Caco-2 (cell line): ENCODE measurements at regions not wholly inside any gene's neighbourhood (a gene's known extent, or its start where the extent isn't known, plus 50 kb on each side); places are given as distances from the start of the nearest gene placed in this dataset.

Experiments
- BruUV-seq: library from RNA; stranded (reverse); fragments of 400-500 nt; replicated peaks from 2 replicates; lab custom pipeline; 2021; lab: Mats Ljungman, UMichigan
- CTCF ChIA-PET: fragments of 300-600 bp; sonication (Branson Sonifier 250); formaldehyde crosslinking; loops from one replicate; lab custom pipeline; 2022; ENCODE audit warnings: antibody characterized with exemption; lab: Charles Lee
- POLR2A ChIA-PET: fragments of 300-600 bp; sonication (Branson Sonifier 250); formaldehyde crosslinking; loops from one replicate; lab custom pipeline; 2022; ENCODE audit warnings: antibody characterized with exemption; lab: Charles Lee
- DNase-seq, 2 experiments: peaks; one replicate each; pipeline versions ENCODE4 v3.0.0 to v3.0.0-alpha.2; 2020 to 2022
- H3K27me3 ChIP-seq: replicated peaks from 2 replicates; pipeline ENCODE4 v1.6.0; 2011; ENCODE audit warnings: low read length; ENCODE audit not compliant: control insufficient read depth, insufficient read depth
- H3K36me3 ChIP-seq: 2 replicates; pipeline ENCODE4 v1.5.1; 2011; ENCODE audit warnings: low read length; ENCODE audit not compliant: control insufficient read depth, insufficient read depth
- H3K4me1 ChIP-seq: fragments of 250-450 bp; sonication (Bioruptor Pico); 2 replicates; pipeline ENCODE4 v1.5.1; 2020; ENCODE audit warnings: mild to moderate bottlenecking
- H3K4me3 ChIP-seq: 2 replicates; pipeline ENCODE4 v1.5.1; 2011; ENCODE audit warnings: low read depth, mild to moderate bottlenecking, control low read depth, low read length
- H3K9me3 ChIP-seq: fragments of 250-450 bp; sonication (Bioruptor Pico); 2 replicates; pipeline ENCODE4 v1.5.1; 2020; ENCODE audit warnings: mild to moderate bottlenecking, moderate library complexity
- H3K27ac Mint-ChIP-seq: one replicate; pipeline ENCODE4 v1.8.0; 2022; ENCODE audit warnings: mixed read lengths; ENCODE audit not compliant: unreplicated experiment
- H3K27me3 Mint-ChIP-seq: one replicate; pipeline ENCODE4 v1.8.0; 2022; ENCODE audit warnings: mixed read lengths; ENCODE audit not compliant: insufficient read depth, unreplicated experiment
- H3K36me3 Mint-ChIP-seq: one replicate; pipeline ENCODE4 v1.8.0; 2022; ENCODE audit warnings: mild to moderate bottlenecking, mixed read lengths; ENCODE audit not compliant: insufficient read depth, unreplicated experiment
- H3K4me1 Mint-ChIP-seq: one replicate; pipeline ENCODE4 v1.8.0; 2022; ENCODE audit warnings: low read depth, mixed read lengths; ENCODE audit not compliant: unreplicated experiment
- H3K4me3 Mint-ChIP-seq: one replicate; pipeline ENCODE4 v1.8.0; 2022; ENCODE audit warnings: mild to moderate bottlenecking, moderate library complexity, mixed read lengths; ENCODE audit not compliant: unreplicated experiment
- H3K9me3 Mint-ChIP-seq: one replicate; pipeline ENCODE4 v1.8.0; 2022; ENCODE audit warnings: mixed read lengths; ENCODE audit not compliant: unreplicated experiment
- CTCF ChIP-seq, 2 experiments: fragments of 200-600 bp in 1 of 2; IDR thresholded peaks; 1 replicate in 1 of 2; 2 replicates in 1 of 2; pipeline versions ENCODE4 v1.5.1 to v1.8.0; 2011 to 2022; ENCODE audit warnings: antibody characterized with exemption in 1 of 2, control low read depth in 1 of 2, inconsistent platforms in 1 of 2, low read depth in 1 of 2, low read length in 1 of 2, mild to moderate bottlenecking in 1 of 2, moderate library complexity in 1 of 2; ENCODE audit not compliant: insufficient read depth in 1 of 2, severe bottlenecking in 1 of 2, unreplicated experiment in 1 of 2
- intact Hi-C: fragments of 100-400 bp; cut with micrococcal nuclease; formaldehyde crosslinking; loops from one replicate; pipeline ENCODE4 v1.10.0; 2022; ENCODE audit not compliant: unreplicated experiment

- no peaks in the 10 kb centered on the region for H3K4me1 ChIP-seq
- BruUV-seq, result no TSS peak
- intact Hi-C loops, result no loop called here
- H3K9me3 Mint-ChIP-seq, result no peaks in the 10 kb centered on the region
- H3K36me3 Mint-ChIP-seq, result no peaks in the 10 kb centered on the region
- H3K4me3 ChIP-seq, result no peak overlapping the region
- H3K4me3 Mint-ChIP-seq, result no peak overlapping the region
- H3K36me3 ChIP-seq, result no peaks in the 10 kb centered on the region
- POLR2A ChIA-PET, result no interaction called here
- H3K27me3 Mint-ChIP-seq, result no peaks in the 10 kb centered on the region
- H3K4me1 Mint-ChIP-seq, result no peaks in the 10 kb centered on the region
- CTCF ChIA-PET, result no interaction called here
- no peak overlapping the region for H3K27ac Mint-ChIP-seq
- H3K9me3 ChIP-seq, result no peaks in the 10 kb centered on the region
- H3K27me3 ChIP-seq, result no peaks in the 10 kb centered on the region
- no peak for TF ChIP-seq CTCF (IDR thresholded peaks at IDR 0.05; ENCODE audit: insufficient read depth in 1 of 2, low read depth in 1 of 2, low read length in 1 of 2, severe bottlenecking in 1 of 2, unreplicated experiment in 1 of 2)
- no peak for DNase-seq
These were observed 218.6 kb downstream of the LURAP1L start for GRCh38 chr9:12993466-12993865.

GRCh38 chr9:12997009-12997408 is 222.2 kb downstream of the LURAP1L start:
- Histone ChIP-seq H3K4me1 (no peaks in the 10 kb centered on the region), H3K4me3 (no peak overlapping the region), H3K27me3 (no peaks in the 10 kb centered on the region), H3K9me3 (no peaks in the 10 kb centered on the region), H3K36me3 (no peaks in the 10 kb centered on the region)
- Mint-ChIP-seq H3K9me3 (no peaks in the 10 kb centered on the region), H3K4me1 (no peaks in the 10 kb centered on the region), H3K27ac (no peak overlapping the region), H3K36me3 (no peaks in the 10 kb centered on the region), H3K27me3 (no peaks in the 10 kb centered on the region), H3K4me3 (no peak overlapping the region)
- intact Hi-C loops, result no loop called here
- POLR2A ChIA-PET, result no interaction called here
- DNase-seq, result no peak
- no peak for TF ChIP-seq CTCF (IDR thresholded peaks at IDR 0.05; ENCODE audit: insufficient read depth in 1 of 2, low read depth in 1 of 2, low read length in 1 of 2, severe bottlenecking in 1 of 2, unreplicated experiment in 1 of 2)
- CTCF ChIA-PET, result no interaction called here
- BruUV-seq, result no TSS peak

- Mint-ChIP-seq H3K4me3 (no peak overlapping the region), H3K27ac (no peak overlapping the region), H3K36me3 (no peaks in the 10 kb centered on the region), H3K4me1 (no peaks in the 10 kb centered on the region), H3K27me3 (no peaks in the 10 kb centered on the region), H3K9me3 (no peaks in the 10 kb centered on the region)
- Histone ChIP-seq H3K9me3 (no peaks in the 10 kb centered on the region), H3K36me3 (no peaks in the 10 kb centered on the region), H3K4me1 (no peaks in the 10 kb centered on the region), H3K27me3 (no peaks in the 10 kb centered on the region), H3K4me3 (no peak overlapping the region)
- no peak for TF ChIP-seq CTCF (IDR thresholded peaks at IDR 0.05; ENCODE audit: insufficient read depth in 1 of 2, low read depth in 1 of 2, low read length in 1 of 2, severe bottlenecking in 1 of 2, unreplicated experiment in 1 of 2)
- ChIA-PET POLR2A (no interaction called here), CTCF (no interaction called here)
- no peak for DNase-seq
- intact Hi-C loops, result no loop called here
- no TSS peak for BruUV-seq
These were observed 227.3 kb downstream of the LURAP1L start for GRCh38 chr9:13001989-13002580.
